Liver (tissue), 8 donors: ENCODE measurements at regions not wholly inside any gene's neighbourhood (a gene's known extent, or its start where the extent isn't known, plus 50 kb on each side); places are given as distances from the start of the nearest gene placed in this dataset.

Experiments used
- DNase-seq: peaks from one replicate; pipeline ENCODE4 v3.0.0-alpha.2; 2017; ENCODE audit warnings: low spot score
- H3K27ac ChIP-seq, 2 donors: one replicate each; pipeline ENCODE4 v1.7.0; 2013; ENCODE audit warnings: inconsistent platforms in 2 of 2, low read length in 2 of 2, control low read depth in 1 of 2, low read depth in 1 of 2, mild to moderate bottlenecking in 1 of 2
- H3K27me3 ChIP-seq, 4 donors: one replicate each; pipeline versions ENCODE4 v1.6.1 to v1.7.0; 2013; ENCODE audit warnings: low read length in 3 of 4, inconsistent platforms in 1 of 4, mild to moderate bottlenecking in 1 of 4, moderate library complexity in 1 of 4; ENCODE audit not compliant: control insufficient read depth in 4 of 4, insufficient read depth in 4 of 4
- H3K36me3 ChIP-seq, 4 donors: one replicate each; pipeline versions ENCODE4 v1.6.1 to v1.7.0; 2013; ENCODE audit warnings: low read length in 3 of 4, mild to moderate bottlenecking in 3 of 4, low read depth in 1 of 4, moderate library complexity in 1 of 4; ENCODE audit not compliant: control insufficient read depth in 4 of 4, insufficient read depth in 3 of 4
- H3K4me1 ChIP-seq, 4 donors: one replicate each; pipeline versions ENCODE4 v1.6.1 to v1.7.0; 2013; ENCODE audit warnings: low read length in 3 of 4, mild to moderate bottlenecking in 3 of 4, moderate library complexity in 1 of 4; ENCODE audit not compliant: control insufficient read depth in 4 of 4, insufficient read depth in 4 of 4
- H3K4me3 ChIP-seq, 3 donors: one replicate each; pipeline versions ENCODE4 v1.6.1 to v1.7.0; 2013; ENCODE audit warnings: low read length in 3 of 3, control low read depth in 1 of 3, low read depth in 1 of 3, mild to moderate bottlenecking in 1 of 3
- H3K9ac ChIP-seq, 2 donors: one replicate each; pipeline ENCODE4 v1.7.0; 2013; ENCODE audit warnings: low read length in 2 of 2, mild to moderate bottlenecking in 2 of 2, moderate library complexity in 2 of 2, control low read depth in 1 of 2, low read depth in 1 of 2
- H3K9me3 ChIP-seq, 4 donors: one replicate each; pipeline versions ENCODE4 v1.6.1 to v1.7.0; 2013; ENCODE audit warnings: low read length in 3 of 4; ENCODE audit not compliant: control insufficient read depth in 4 of 4
- CTCF ChIP-seq: fragments of 150-350 bp; IDR thresholded peaks from 2 replicates; pipeline ENCODE4 v1.5.1; 2017; ENCODE audit warnings: improper control_type of control experiment, low read depth, low read length; ENCODE audit not compliant: missing input control
- EGR1 ChIP-seq, 2 donors: IDR thresholded peaks; 2 replicates each; pipeline ENCODE4 v1.6.1; 2016 to 2018; ENCODE audit warnings: antibody characterized with exemption in 2 of 2, low read depth in 2 of 2
- FOXA1 ChIP-seq: IDR thresholded peaks from 2 replicates; pipeline ENCODE4 v1.6.1; 2016; ENCODE audit warnings: antibody characterized with exemption
- FOXA2 ChIP-seq: IDR thresholded peaks from 2 replicates; pipeline ENCODE4 v1.6.1; 2016; ENCODE audit warnings: antibody characterized with exemption
- GABPA ChIP-seq, 2 donors: IDR thresholded peaks in 1 of 2; conservative IDR thresholded peaks in 1 of 2; 2 replicates each; pipeline ENCODE4 v1.6.1; 2016; ENCODE audit warnings: antibody characterized with exemption in 2 of 2, mild to moderate bottlenecking in 1 of 2, moderate library complexity in 1 of 2
- HNF4A ChIP-seq, 2 donors: conservative IDR thresholded peaks; 2 replicates each; pipeline ENCODE4 v1.6.1; 2016; ENCODE audit warnings: antibody characterized with exemption in 2 of 2, mild to moderate bottlenecking in 2 of 2
- HNF4G ChIP-seq: IDR thresholded peaks from 2 replicates; pipeline ENCODE4 v1.6.1; 2016; ENCODE audit warnings: antibody characterized with exemption
- JUND ChIP-seq, 2 donors: IDR thresholded peaks; 2 replicates each; pipeline ENCODE4 v1.6.1; 2016; ENCODE audit warnings: antibody characterized with exemption in 2 of 2
- RAD21 ChIP-seq, 2 donors: IDR thresholded peaks; 2 replicates each; pipeline ENCODE4 v1.6.1; 2016; ENCODE audit warnings: antibody characterized with exemption in 2 of 2, mild to moderate bottlenecking in 2 of 2
- RXRA ChIP-seq, 2 donors: IDR thresholded peaks; 2 replicates each; pipeline ENCODE4 v1.6.1; 2017 to 2018; ENCODE audit warnings: antibody characterized with exemption in 2 of 2, mild to moderate bottlenecking in 1 of 2
- SP1 ChIP-seq: IDR thresholded peaks from 2 replicates; pipeline ENCODE4 v1.6.1; 2018; ENCODE audit warnings: antibody characterized with exemption, mild to moderate bottlenecking
- TAF1 ChIP-seq: conservative IDR thresholded peaks from 2 replicates; pipeline ENCODE4 v1.6.1; 2016; ENCODE audit warnings: antibody characterized with exemption, mild to moderate bottlenecking
- YY1 ChIP-seq: IDR thresholded peaks from 2 replicates; pipeline ENCODE4 v1.6.1; 2016; ENCODE audit warnings: antibody characterized with exemption, mild to moderate bottlenecking
- ZBTB33 ChIP-seq: IDR thresholded peaks from 2 replicates; pipeline ENCODE4 v1.6.1; 2016; ENCODE audit warnings: antibody characterized with exemption
- WGBS: extraction: QIAGEN DNeasy Blood & Tissue Kit; methylation state at CpG from one replicate; pipeline ENCODE4 v1.1.7; 2013; 5-methylcytosine and 5-hydroxymethylcytosine counted together
- donor health status: healthy.
- donor health status: healthy.
- donor health status: healthy.
- donor health status: healthy.
- donor health status: healthy.

- Histone ChIP-seq H3K27me3 (peaks cover 0 to 10% (median 4%) of the 10 kb centered on the region in 4 donors), H3K4me1 (no peaks in the 10 kb centered on the region), H3K4me3 (no peak overlapping the region), H3K27ac (no peak overlapping the region), H3K9ac (no peak overlapping the region), H3K9me3 (no peaks in the 10 kb centered on the region), H3K36me3 (no peaks in the 10 kb centered on the region)
- no peak for DNase-seq
- TF ChIP-seq ZBTB33 (no peak), CTCF (no peak), HNF4G (no peak), FOXA2 (no peak), TAF1 (no peak), HNF4A (conservative IDR thresholded peaks at IDR 0.05) (no peak), GABPA (IDR thresholded peaks at IDR 0.05 in 1 of 2, conservative IDR thresholded peaks at IDR 0.05 in 1 of 2) (no peak), JUND (IDR thresholded peaks at IDR 0.05) (no peak), FOXA1 (no peak)
- WGBS = 50% methylated on average over 12 of the region's 12 CpGs
Observed at GRCh38 chr20:62580733-62581132, 61.6 kb upstream of the SLCO4A1 start.

GRCh38 chr20:62581308-62581707 lies 61.0 kb upstream of the SLCO4A1 start:
- no peak overlapping the region for H3K4me3 ChIP-seq
- no peak for DNase-seq
- H3K36me3 ChIP-seq = no peaks in the 10 kb centered on the region
- no peaks in the 10 kb centered on the region for H3K9me3 ChIP-seq
- TF ChIP-seq YY1 (no peak), RAD21 (IDR thresholded peaks at IDR 0.05) (no peak), JUND (IDR thresholded peaks at IDR 0.05) (no peak), FOXA1 (no peak), SP1 (no peak), EGR1 (IDR thresholded peaks at IDR 0.05; ENCODE audit: low read depth in 2 of 2) (no peak), GABPA (IDR thresholded peaks at IDR 0.05 in 1 of 2, conservative IDR thresholded peaks at IDR 0.05 in 1 of 2) (no peak), CTCF (no peak), TAF1 (no peak), FOXA2 (no peak), RXRA (IDR thresholded peaks at IDR 0.05) (no peak)
- no peaks in the 10 kb centered on the region for H3K4me1 ChIP-seq
- H3K9ac ChIP-seq = no peak overlapping the region
- H3K27me3 ChIP-seq = peaks cover 0 to 10% (median 4%) of the 10 kb centered on the region in 4 donors
- H3K27ac ChIP-seq = no peak overlapping the region
- 70% methylated on average over 23 of the region's 23 CpGs for WGBS
